ENCODE measurements at regions not wholly inside any gene's neighbourhood (a gene's known extent, or its start where the extent isn't known, plus 50 kb on each side); places are given as distances from the start of the nearest gene placed in this dataset.

GRCh38 chr6:15779726-15780125, 116.9 kb upstream of the DTNBP1 start:
- TF ChIP-seq CTCF (IDR thresholded peaks at IDR 0.05): no peak
- TF ChIP-seq POLR2A (IDR thresholded peaks at IDR 0.05): no peak

Data from uterus (tissue), 2 donors.